Fibroblast of skin of scalp (primary cell): ENCODE measurements at regions not wholly inside any gene's neighbourhood (a gene's known extent, or its start where the extent isn't known, plus 50 kb on each side); places are given as distances from the start of the nearest gene placed in this dataset.

Experiments used
- DNase-seq: peaks from one replicate; pipeline ENCODE4 v3.0.0-alpha.2; 2013

DNA sequence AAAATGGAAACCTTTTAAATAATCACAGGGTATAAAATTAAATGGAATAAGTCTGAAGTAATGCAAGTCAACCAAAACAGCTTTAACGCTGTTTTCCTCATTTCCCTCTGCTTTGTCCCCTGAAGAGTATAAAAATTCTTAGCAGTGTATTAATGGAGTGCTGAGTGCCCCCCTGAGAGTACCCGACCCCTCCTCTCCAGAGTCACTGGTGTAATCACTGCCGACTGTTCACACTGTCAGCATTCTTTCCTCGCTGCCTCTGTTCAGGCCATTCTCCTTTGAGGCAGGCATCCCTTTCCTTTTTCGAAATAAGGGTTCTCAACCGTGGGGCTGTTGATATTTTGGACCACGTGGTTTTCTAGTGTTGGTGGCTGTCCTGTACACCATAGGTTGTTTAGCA, 146.9 kb upstream of the SLC10A2 start:
- no peak for DNase-seq

DNA sequence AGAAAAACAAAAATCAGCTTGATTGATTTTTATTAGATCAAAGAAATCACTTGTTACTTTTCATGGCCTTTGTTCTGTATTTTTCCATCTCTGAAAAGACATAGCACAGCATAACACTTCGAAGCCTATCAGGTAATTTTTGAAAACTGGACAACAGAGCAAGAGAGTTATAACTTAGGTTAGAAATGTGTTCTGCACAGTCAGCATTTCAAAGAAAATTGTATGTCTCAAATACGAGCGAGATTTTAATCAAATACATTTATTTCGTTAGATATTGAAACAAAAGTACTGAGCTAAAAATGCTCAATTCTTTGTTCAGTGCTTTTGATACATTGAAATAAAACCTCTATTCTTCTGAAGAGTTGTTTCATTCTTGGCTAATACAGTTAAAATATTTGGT, 144.1 kb upstream of the SLC10A2 start:
- DNase-seq: no peak

DNA sequence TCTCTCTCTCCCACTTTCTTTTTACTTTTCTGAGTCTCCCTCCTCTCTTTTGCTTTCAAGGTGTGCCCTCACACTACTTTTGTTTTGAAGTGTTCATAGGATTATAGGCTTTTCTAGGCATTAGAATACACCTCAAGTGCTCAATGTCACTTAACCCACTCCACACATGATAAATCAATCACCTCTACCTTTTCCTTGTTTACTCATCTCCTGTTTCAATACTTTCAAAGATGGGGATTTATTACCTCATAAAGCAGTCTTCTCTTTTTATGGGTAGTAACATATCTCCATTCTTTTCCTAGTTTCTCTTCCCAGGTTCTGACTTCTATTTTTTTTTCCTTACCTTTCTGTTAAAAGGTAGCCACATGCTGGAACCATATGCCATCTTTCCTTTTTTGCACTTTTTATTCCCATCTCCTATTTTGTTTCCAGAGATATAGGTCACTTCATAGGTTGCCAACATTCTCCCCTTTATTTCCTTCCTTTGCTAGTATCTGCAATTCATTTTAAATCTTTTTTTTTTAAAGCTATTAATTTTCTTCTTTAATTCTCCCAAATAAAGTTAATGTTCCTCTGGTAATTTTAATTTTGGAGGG, 137.6 kb upstream of the SLC10A2 start:
- DNase-seq: no peak

DNA sequence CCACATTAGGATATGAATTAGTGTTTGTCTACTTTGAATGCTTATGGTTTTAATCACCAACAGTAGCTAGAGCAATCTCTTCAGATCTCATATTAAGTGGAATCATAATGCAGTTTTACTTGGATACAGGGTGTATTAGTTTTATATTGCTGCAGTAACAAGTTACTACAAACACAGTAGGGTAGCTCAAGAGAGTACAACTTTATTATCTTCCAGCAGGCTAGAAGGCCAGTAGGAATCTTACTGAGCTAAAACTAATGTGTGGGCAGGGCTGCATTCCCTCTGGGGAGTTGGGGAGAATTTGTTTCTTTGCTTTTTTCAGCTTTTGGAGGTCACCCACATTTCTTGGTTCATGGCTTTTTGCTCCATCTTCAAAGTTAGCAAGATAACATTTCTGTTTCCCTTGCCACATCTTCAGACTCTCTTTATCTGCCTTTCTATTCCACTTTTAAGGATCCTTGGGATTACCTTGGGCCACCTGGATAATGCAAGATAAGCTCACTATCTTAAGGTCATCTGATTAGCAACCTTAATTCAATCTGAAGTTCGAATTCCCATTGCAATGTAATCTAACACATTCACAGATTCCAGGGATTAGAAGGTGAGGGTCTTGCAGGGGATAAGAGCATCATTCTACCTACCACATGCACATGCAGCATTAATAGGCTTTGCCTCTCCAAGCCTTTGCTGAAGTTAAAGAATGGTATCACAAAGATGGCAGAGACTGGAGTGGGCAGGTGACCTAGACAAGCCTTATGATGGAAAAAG, 134.1 kb upstream of the SLC10A2 start:
- no peak for DNase-seq

- DNase-seq: no peak
These were observed 133.3 kb upstream of the SLC10A2 start for GRCh38 chr13:103199380-103200088.

- no peak for DNase-seq
These were observed 130.1 kb upstream of the SLC10A2 start for GRCh38 chr13:103196356-103196755.

GRCh38 chr13:103195762-103196161, 129.5 kb upstream of the SLC10A2 start:
- DNase-seq: no peak

GRCh38 chr13:103194871-103195270, 128.7 kb upstream of the SLC10A2 start:
- no peak for DNase-seq

DNA sequence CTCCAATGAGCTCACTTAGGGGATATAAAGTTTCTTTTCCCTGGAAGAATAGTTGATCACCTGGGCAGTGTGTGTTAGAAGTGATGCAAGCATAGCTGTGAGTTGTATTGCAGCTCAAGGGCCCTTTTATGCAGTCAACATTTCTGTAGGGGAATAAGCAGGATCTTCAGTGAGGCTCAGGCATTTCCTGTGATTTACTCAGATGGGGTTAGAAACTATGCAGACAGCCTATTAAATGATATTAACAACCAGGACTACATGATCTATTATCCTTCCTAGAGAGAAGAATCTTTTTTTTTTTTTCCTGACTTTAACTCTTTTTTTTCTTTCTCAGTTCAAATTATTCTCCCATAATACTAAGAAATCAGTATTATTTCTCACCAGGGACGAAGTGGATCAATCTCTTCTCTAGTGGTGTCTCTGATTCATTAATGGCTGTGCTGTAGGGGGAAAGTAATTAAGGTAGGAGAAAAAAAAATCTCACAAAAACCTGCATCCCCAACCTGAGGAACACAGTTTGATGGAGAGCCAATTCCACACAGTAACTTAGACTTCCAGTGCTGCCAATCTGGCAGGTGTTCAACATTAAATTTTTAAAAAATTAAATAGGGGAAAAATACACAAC, 126.4 kb upstream of the SLC10A2 start:
- DNase-seq: peak; percentile 8

- no peak for DNase-seq
These were observed 124.6 kb upstream of the SLC10A2 start for GRCh38 chr13:103190841-103191240.

DNA sequence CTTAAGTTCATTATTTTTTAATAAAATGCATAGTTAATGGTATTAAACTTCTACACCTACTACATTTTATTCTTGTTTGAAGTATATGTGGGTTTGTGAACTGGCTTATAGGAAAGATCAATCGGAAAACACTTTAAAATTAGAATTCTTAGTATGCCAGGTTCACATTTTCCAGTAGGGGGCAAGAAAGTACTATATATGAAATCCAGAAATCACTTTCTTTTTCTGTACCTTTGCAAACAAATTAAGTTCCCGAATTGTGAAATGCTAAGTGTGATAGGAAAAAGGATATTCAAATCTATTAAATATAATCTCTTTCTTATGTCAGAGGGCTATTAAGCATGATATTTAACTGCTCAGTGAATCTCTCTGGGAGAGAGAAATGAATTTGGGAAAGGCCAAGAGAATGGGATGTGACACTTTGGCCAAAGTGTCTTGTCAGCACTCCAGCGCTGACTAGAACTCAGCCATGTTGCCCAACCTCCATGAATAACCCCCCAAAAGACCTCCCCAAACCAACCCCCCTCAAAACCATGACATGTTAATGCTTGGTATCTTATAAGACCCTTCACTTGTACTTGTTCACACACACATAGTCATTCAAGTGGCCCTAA, 122.6 kb upstream of the SLC10A2 start:
- DNase-seq: peak; percentile 26

GRCh38 chr13:103187721-103188156, 121.5 kb upstream of the SLC10A2 start:
- no peak for DNase-seq

GRCh38 chr13:103184413-103184812, 118.2 kb upstream of the SLC10A2 start:
- DNase-seq: no peak

DNA sequence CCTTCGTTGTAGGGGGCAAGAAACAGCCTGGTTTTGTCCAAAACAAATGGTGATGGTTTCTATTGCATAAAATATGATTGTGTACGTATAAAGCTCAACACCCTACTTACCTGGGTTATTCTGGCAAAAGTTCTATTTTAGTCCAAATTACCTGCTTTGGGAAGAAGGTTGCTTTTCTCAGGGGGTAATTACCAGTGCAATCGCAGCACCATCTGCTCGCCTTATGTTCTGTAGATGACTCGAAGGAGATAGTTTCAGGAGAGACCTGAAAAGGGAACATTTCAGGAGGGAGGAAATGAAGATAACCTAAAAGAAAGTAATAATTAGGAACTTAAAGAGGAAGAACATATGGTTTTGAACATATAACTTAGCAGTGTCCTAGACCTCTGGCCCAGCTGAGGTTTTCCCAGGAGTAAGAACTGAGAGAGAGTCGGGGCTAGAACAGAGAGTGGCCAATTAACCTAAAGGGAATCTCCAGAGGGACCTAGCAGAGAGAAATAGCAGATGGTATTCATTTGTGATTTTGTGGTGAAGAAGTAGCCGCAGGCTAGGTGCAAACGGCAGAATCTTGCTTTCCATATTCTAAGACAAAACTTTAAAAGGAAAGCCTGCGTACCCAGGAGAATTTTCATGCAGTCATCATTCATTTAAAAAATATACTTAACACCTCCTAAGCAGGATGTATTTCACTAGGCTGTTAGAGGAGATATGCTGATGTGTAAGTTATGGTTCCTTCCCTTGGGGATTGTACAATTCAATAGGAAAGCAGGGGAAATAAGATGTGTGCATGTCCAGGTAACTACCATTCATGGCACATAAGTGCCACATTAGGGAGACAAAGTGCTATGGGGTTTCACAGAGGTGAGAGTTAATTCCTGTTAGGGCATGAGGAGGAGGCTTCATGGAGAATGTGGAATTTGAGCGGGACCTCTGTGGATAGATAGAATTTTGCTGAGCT, 113.0 kb upstream of the SLC10A2 start:
- DNase-seq: no peak

DNA sequence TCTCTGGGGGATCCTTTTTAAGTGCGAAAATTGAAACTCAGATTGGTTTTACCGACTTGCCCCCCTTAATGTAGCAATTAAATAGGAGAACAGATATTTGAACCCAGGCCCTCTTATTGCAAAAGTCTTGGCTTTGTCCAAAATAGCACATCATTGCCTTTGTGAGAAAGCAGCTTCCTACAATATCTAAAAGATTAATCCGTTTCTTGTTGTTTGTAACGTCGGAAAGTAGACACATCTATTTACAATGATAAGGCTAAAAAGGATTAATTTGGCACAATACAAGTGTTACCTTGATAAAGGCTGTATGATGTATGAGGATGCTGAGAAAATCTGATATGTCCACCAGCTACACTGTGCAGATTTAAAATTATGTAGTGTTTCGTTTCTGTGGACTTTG, 108.7 kb upstream of the SLC10A2 start:
- no peak for DNase-seq

DNA sequence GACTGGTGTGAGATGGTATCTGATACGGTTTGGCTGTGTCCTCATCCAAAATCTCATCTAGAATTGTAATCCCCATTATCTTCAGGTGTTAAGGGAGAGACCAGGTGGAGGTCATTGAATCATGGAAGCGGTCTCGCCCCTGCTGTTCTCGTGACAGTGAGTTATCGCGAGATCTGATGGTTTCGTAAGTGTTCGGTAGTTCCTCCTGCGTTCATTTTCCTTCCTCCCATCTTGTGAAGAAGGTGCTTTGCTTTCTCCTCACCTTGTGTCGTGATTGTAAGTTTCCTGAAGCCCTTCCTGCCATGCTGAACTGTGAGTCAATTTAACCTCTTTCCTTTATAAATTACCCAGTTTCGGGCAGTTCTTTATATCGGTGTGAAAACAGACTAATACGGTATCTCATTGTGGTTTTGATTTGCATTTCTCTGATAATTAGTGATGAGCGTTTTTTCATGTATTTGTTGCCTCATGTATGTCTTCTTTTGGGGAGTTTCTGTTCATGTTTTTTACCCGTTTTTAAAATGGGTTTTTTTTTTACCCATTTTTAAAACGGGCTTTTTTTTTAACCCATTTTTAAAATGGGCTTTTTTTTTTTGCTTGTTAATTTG, 102.8 kb upstream of the SLC10A2 start:
- DNase-seq: no peak

GRCh38 chr13:103164251-103164650, 98.0 kb upstream of the SLC10A2 start:
- DNase-seq: no peak

DNA sequence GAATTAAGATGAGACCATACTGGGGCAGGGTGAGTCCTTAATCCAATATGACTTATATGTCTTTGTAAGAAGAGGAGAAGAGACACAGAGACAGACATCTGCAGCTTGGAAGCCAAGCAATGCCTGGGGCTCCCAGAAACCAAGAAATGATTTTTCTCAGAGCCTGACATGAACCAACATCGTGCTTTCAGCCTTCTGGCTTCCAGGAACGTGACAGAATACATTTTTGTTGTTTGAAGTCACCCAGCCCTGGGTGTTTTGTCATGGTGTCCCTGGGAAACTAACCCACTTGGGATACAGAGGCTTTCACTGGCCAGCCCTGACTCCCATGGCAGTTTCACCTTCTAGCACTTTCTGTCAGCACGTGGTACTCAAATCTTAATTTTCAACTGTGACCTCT, 95.3 kb upstream of the SLC10A2 start:
- DNase-seq: no peak

DNA sequence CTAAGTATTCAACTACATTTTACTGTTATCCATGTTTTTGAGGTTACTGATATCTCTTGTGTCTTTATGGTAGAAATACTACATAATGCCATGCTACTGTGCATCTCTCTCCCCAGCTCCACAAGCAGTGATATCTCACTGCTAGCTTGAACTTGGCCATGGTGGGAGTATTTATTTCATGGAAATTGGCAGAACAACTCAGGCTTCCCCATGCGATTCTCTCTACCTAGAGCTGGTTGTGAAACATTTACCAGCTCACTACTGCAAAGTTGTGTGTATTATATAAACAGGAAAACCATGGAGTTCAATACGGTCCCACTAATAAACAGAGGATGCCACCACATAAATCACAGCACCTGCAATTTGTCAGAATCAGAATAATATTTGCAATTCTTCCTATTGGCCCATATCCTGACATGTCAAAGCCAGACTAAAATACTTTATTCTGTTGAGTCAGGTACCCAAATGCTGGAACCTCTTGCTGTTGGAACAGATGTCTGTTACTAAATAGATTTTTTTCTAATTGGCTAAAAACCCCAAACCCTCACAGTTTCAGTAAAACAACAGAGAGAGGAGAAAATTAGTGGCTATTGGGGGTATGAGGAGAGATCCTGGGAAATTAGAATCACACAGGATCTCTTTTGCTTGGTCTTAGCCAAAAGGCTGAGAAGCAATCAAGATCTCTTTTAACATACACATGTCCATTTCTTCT, 91.4 kb upstream of the SLC10A2 start:
- no peak for DNase-seq

DNA sequence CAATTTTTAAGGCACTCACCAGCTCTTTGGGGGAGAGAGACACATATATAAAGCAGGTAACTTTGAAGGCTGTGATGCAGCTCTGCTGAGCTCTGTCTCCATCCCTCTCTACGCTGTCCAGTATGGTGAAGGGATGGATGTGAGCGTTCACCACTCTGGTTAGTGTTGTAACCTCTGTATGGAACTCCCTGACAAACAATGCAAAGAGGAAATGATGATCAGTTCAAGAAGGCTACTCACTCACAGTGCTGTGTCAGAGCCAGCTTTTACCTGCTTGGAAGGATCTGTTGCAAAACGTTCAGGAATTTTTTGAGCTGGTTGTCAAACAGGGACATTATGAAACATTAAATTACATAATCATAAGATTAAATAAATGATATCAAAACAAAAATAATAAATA, 90.8 kb upstream of the SLC10A2 start:
- no peak for DNase-seq
